Natural killer cell (primary cell): ENCODE measurements at regions not wholly inside any gene's neighbourhood (a gene's known extent, or its start where the extent isn't known, plus 50 kb on each side); places are given as distances from the start of the nearest gene placed in this dataset.

Source experiments
- ATAC-seq, 3 donors: fragments of 150-1000 bp in 2 of 3; fragments of 200-7000 bp in 1 of 3; cut with Tn5 transposase; 1 replicate in 1 of 3; 2 replicates in 2 of 3; pipeline ENCODE4 v1.10.0; 2021; ENCODE audit warnings: mild to moderate bottlenecking in 2 of 3, moderate library complexity in 2 of 3
- DNase-seq, 2 donors: peaks; one replicate each; pipeline versions ENCODE4 v3.0.0 to v3.0.0-alpha.2; 2013 to 2021; ENCODE audit warnings: mixed read lengths in 1 of 2
- H3K27ac ChIP-seq: one replicate; pipeline ENCODE4 v1.5.1; 2013; ENCODE audit warnings: mild to moderate bottlenecking, low read length
- H3K27me3 ChIP-seq: one replicate; pipeline ENCODE4 v1.6.1; 2013; ENCODE audit warnings: low read length; ENCODE audit not compliant: control insufficient read depth, insufficient read depth
- H3K36me3 ChIP-seq: one replicate; pipeline ENCODE4 v1.6.1; 2013; ENCODE audit warnings: low read length; ENCODE audit not compliant: control insufficient read depth, insufficient read depth
- H3K4me1 ChIP-seq: one replicate; pipeline ENCODE4 v1.6.1; 2013; ENCODE audit warnings: low read length; ENCODE audit not compliant: control insufficient read depth, insufficient read depth
- H3K4me3 ChIP-seq: one replicate; pipeline ENCODE4 v1.5.1; 2013; ENCODE audit warnings: low read length
- H3K9me3 ChIP-seq: one replicate; pipeline ENCODE4 v1.6.1; 2013; ENCODE audit warnings: low read length; ENCODE audit not compliant: control insufficient read depth, insufficient read depth
- H3K27ac Mint-ChIP-seq, 2 donors: one replicate each; pipeline ENCODE4 v1.8.0; 2022; ENCODE audit warnings: mild to moderate bottlenecking in 2 of 2, mixed read lengths in 2 of 2, moderate library complexity in 1 of 2
- H3K27me3 Mint-ChIP-seq, 2 donors: one replicate each; pipeline ENCODE4 v1.8.0; 2022; ENCODE audit warnings: low read depth in 2 of 2, mixed read lengths in 2 of 2
- H3K36me3 Mint-ChIP-seq: one replicate; pipeline ENCODE4 v1.8.0; 2022; ENCODE audit warnings: mixed read lengths
- H3K4me1 Mint-ChIP-seq, 2 donors: one replicate each; pipeline ENCODE4 v1.8.0; 2022; ENCODE audit warnings: mixed read lengths in 2 of 2
- H3K4me3 Mint-ChIP-seq: one replicate; pipeline ENCODE4 v1.8.0; 2022; ENCODE audit warnings: mild to moderate bottlenecking, moderate library complexity, mixed read lengths
- H3K9me3 Mint-ChIP-seq, 2 donors: one replicate each; pipeline ENCODE4 v1.8.0; 2022; ENCODE audit warnings: mixed read lengths in 2 of 2
- WGBS: methylation state at CpG from one replicate; pipeline ENCODE4 v1.1.7; 2013; ENCODE audit warnings: missing lambda C conversion rate; ENCODE audit not compliant: insufficient coverage; 5-methylcytosine and 5-hydroxymethylcytosine counted together
- intact Hi-C: fragments of 100-400 bp; cut with micrococcal nuclease; formaldehyde crosslinking; loops from one replicate; pipeline ENCODE4 v1.14.2; 2022
- TF ChIP-seq, protein P1 (sequence below): fragments of 200-600 bp; IDR thresholded peaks from one replicate; pipeline ENCODE4 v1.8.0; 2022; ENCODE audit warnings: antibody characterized with exemption

DNA sequence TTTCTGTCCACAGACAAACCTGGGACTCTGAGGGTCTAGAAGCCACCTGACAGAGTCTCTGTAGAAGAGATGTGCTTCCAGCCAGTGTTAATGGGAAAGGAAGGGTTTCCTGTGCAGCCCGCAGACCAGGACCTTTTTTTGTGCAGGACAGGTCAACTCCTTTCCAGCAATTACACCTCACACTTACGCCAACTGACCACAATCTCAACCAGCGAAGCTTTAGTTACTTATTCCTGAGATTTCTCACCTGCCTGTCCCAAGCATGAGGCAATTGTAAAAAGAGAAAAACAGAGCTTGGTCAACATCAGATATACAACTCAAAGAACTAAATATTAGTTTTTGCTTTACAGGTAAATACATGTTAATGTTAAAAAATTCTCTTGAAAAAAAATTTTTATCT lies 393.8 kb upstream of the ID4 start:
- H3K27me3 Mint-ChIP-seq: no peaks in the 10 kb centered on the region
- H3K36me3 Mint-ChIP-seq: no peaks in the 10 kb centered on the region
- H3K9me3 Mint-ChIP-seq: peaks cover 9 to 11% of the 10 kb centered on the region in 2 donors
- Histone ChIP-seq H3K36me3 (no peaks in the 10 kb centered on the region), H3K9me3 (no peaks in the 10 kb centered on the region), H3K4me3 (no peak overlapping the region), H3K4me1 (no peaks in the 10 kb centered on the region), H3K27me3 (no peaks in the 10 kb centered on the region), H3K27ac (no peak overlapping the region)
- intact Hi-C loops: no loop called here
- no peak overlapping the region for H3K27ac Mint-ChIP-seq
- no peak for DNase-seq
- no peaks in the 10 kb centered on the region for H3K4me1 Mint-ChIP-seq
- H3K4me3 Mint-ChIP-seq: no peak overlapping the region
- TF ChIP-seq, protein P1, sequence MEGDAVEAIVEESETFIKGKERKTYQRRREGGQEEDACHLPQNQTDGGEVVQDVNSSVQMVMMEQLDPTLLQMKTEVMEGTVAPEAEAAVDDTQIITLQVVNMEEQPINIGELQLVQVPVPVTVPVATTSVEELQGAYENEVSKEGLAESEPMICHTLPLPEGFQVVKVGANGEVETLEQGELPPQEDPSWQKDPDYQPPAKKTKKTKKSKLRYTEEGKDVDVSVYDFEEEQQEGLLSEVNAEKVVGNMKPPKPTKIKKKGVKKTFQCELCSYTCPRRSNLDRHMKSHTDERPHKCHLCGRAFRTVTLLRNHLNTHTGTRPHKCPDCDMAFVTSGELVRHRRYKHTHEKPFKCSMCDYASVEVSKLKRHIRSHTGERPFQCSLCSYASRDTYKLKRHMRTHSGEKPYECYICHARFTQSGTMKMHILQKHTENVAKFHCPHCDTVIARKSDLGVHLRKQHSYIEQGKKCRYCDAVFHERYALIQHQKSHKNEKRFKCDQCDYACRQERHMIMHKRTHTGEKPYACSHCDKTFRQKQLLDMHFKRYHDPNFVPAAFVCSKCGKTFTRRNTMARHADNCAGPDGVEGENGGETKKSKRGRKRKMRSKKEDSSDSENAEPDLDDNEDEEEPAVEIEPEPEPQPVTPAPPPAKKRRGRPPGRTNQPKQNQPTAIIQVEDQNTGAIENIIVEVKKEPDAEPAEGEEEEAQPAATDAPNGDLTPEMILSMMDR: no peak
- no peak for ATAC-seq
- 90% methylated on average over 3 of the region's 3 CpGs for WGBS

DNA sequence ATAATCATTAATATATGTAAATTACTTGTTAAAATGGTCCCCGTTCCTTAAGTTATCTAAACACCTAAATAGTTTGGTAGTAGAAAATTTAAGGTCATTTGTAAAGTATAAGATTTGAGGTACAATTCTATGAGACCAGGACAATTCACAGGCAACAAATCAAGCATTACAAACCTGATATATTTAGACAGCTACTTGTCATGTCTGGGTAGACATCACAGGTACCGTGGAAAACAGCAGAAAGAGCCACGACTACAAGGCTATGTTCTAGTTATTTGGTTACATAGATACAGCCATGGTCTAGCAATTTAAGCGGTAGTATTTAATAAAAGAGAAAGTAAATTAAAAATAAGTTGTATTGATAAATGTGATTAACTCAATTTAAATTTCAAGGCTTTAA lies 393.1 kb upstream of the ID4 start:
- intact Hi-C loops: no loop called here
- ATAC-seq: no peak
- no peak overlapping the region for H3K27ac Mint-ChIP-seq

DNA sequence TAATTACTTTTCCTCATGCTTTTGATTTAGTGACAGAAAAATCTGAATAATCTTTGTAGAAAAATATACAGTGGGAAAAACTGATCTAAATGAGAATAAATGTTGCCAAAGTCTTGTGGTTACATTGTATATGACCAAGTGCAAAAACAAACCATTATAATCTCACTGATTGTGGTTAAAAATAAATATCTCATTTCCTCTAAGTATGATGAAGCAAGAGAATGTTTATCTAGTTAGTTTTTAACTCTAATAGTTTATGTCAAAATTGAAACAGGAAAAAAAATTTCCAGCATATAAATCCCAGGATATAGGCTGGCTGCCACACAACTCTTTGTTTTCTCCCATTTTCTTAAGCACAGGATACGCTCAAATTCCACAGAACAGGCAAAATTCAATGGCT lies 392.7 kb upstream of the ID4 start:
- intact Hi-C loops: no loop called here
- Histone ChIP-seq H3K9me3 (no peaks in the 10 kb centered on the region), H3K36me3 (no peaks in the 10 kb centered on the region), H3K27ac (no peak overlapping the region), H3K4me3 (no peak overlapping the region), H3K4me1 (no peaks in the 10 kb centered on the region), H3K27me3 (no peaks in the 10 kb centered on the region)
- no peak overlapping the region for H3K4me3 Mint-ChIP-seq
- TF ChIP-seq, protein P1: no peak
- no peaks in the 10 kb centered on the region for H3K4me1 Mint-ChIP-seq
- no peak for ATAC-seq
- no peaks in the 10 kb centered on the region for H3K36me3 Mint-ChIP-seq
- peaks cover 9 to 11% of the 10 kb centered on the region in 2 donors for H3K9me3 Mint-ChIP-seq
- no peak for DNase-seq
- 82% methylated on average over 1 of the region's 1 CpG for WGBS
- no peaks in the 10 kb centered on the region for H3K27me3 Mint-ChIP-seq
- no peak overlapping the region for H3K27ac Mint-ChIP-seq

More for the DNA sequence above, 393.1 kb upstream of the ID4 start:
- no peaks in the 10 kb centered on the region for H3K27me3 ChIP-seq
- H3K4me3 Mint-ChIP-seq: no peak overlapping the region
- no peaks in the 10 kb centered on the region for H3K27me3 Mint-ChIP-seq
- H3K9me3 ChIP-seq: no peaks in the 10 kb centered on the region
- no peaks in the 10 kb centered on the region for H3K36me3 ChIP-seq
- H3K4me3 ChIP-seq: no peak overlapping the region
- no peaks in the 10 kb centered on the region for H3K4me1 ChIP-seq
- TF ChIP-seq, protein P1: no peak
- no peak for DNase-seq
- no peaks in the 10 kb centered on the region for H3K36me3 Mint-ChIP-seq
- no peaks in the 10 kb centered on the region for H3K4me1 Mint-ChIP-seq
- H3K9me3 Mint-ChIP-seq: peaks cover 9 to 11% of the 10 kb centered on the region in 2 donors
- no peak overlapping the region for H3K27ac ChIP-seq
- 30% methylated on average over 2 of the region's 4 CpGs for WGBS

DNA sequence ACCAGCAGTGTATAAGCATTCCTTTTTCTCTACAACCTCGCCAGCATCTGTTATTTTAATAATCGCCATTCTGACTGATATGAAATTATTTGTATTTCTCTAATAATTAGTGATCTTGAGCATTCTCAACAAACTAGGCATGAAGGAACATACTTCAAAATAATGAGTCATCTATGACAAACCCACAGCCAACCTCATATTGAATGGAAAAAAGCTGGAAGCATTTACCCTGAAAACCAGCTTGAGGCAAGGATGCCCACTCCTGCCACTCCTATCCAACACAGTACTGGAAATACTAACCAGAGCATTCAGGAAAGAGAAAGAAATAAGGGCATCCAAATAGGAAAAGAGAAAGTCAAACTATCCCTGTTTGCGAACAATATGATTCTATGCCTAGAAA lies 390.6 kb upstream of the ID4 start:
- DNase-seq: no peak
- Histone ChIP-seq H3K27me3 (no peaks in the 10 kb centered on the region), H3K27ac (no peak overlapping the region), H3K9me3 (no peaks in the 10 kb centered on the region), H3K4me1 (no peaks in the 10 kb centered on the region), H3K4me3 (no peak overlapping the region), H3K36me3 (no peaks in the 10 kb centered on the region)
- Mint-ChIP-seq H3K4me1 (no peaks in the 10 kb centered on the region), H3K27ac (no peak overlapping the region), H3K27me3 (no peaks in the 10 kb centered on the region), H3K36me3 (no peaks in the 10 kb centered on the region), H3K4me3 (no peak overlapping the region), H3K9me3 (peaks cover 10% of the 10 kb centered on the region in 2 donors)
- WGBS: 87% methylated on average over 1 of the region's 3 CpGs
- TF ChIP-seq, protein P1: no peak
- ATAC-seq: no peak
- intact Hi-C loops: no loop called here
